Aorta (tissue), 5 donors: ENCODE measurements at regions not wholly inside any gene's neighbourhood (a gene's known extent, or its start where the extent isn't known, plus 50 kb on each side); places are given as distances from the start of the nearest gene placed in this dataset.
"Not testable (repeated sequence)": the region's sequence is repeated elsewhere in the genome, so short reads cannot be mapped to it uniquely, and the experiment has no call there.

ENCODE experiments used
- ATAC-seq: fragments of 200-7000 bp; cut with Tn5 transposase; one replicate; pipeline ENCODE4 v1.9.1; 2022; ENCODE audit warnings: moderate library complexity; ENCODE audit not compliant: low FRiP score
- DNase-seq, 2 donors: peaks; one replicate each; pipeline ENCODE4 v3.0.0-alpha.2; 2020
- H3K27ac ChIP-seq, 2 donors: one replicate each; pipeline ENCODE4 v1.5.1; 2013; ENCODE audit warnings: low read length in 2 of 2, mild to moderate bottlenecking in 2 of 2, moderate library complexity in 2 of 2, control low read depth in 1 of 2, inconsistent platforms in 1 of 2, low read depth in 1 of 2
- H3K27me3 ChIP-seq, 2 donors: one replicate each; pipeline ENCODE4 v1.6.1; 2013; ENCODE audit warnings: control low read depth in 1 of 2, low read length in 1 of 2, mild to moderate bottlenecking in 1 of 2, moderate library complexity in 1 of 2; ENCODE audit not compliant: insufficient read depth in 2 of 2, control insufficient read depth in 1 of 2
- H3K36me3 ChIP-seq, 2 donors: one replicate each; pipeline ENCODE4 v1.6.1; 2013; ENCODE audit warnings: control low read depth in 1 of 2, low read length in 1 of 2, mild to moderate bottlenecking in 1 of 2; ENCODE audit not compliant: insufficient read depth in 2 of 2, control insufficient read depth in 1 of 2
- H3K4me1 ChIP-seq, 2 donors: one replicate each; pipeline ENCODE4 v1.6.1; 2013; ENCODE audit warnings: low read length in 2 of 2, control low read depth in 1 of 2, mild to moderate bottlenecking in 1 of 2, moderate library complexity in 1 of 2; ENCODE audit not compliant: insufficient read depth in 2 of 2, control insufficient read depth in 1 of 2
- H3K4me3 ChIP-seq, 2 donors: one replicate each; pipeline ENCODE4 v1.5.1; 2013; ENCODE audit warnings: low read length in 2 of 2, control low read depth in 1 of 2, mild to moderate bottlenecking in 1 of 2
- H3K9me3 ChIP-seq: one replicate; pipeline ENCODE4 v1.6.1; 2013; ENCODE audit warnings: mild to moderate bottlenecking, low read length; ENCODE audit not compliant: control insufficient read depth
- WGBS, 2 donors: extraction: QIAGEN DNeasy Blood & Tissue Kit; methylation state at CpG; one replicate each; pipeline ENCODE4 v1.1.7; 2013; 5-methylcytosine and 5-hydroxymethylcytosine counted together
- intact Hi-C, 2 donors: fragments of 100-400 bp; cut with DNase I; formaldehyde crosslinking; loops; one replicate each; pipeline versions ENCODE4 v1.14.2 to v1.15.0; 2022
- donor health status: healthy with polysubstance abuse.
- donor health status: Bipolar disorder and iron deficiency.
- donor health status: DM: no; HTN: no; CAD: no.
- donor health status: DM: no; HTN: no; CAD: no.
- donor health status: DM: yes; HTN: yes; CAD: no.

DNA sequence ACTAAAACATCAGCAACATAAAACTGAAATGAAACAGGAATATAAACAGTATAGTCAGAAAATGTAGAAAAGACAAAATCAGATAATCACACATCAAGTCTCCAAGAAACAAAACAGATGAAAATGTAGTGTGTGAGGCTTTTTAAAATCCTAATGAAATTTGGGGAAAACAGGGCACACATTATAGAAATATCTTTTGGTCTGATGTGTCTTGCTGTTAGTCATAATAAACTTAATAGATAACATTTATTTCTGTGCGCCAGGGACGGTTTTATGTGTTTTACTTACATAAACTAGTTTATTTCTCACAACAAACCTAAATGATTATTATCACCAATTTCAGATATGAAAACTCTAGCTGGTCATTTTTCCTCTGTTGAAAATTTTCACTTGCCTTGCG is 293.9 kb upstream of the GATB start:
- Histone ChIP-seq H3K4me3 (no peak overlapping the region), H3K27me3 (no peaks in the 10 kb centered on the region), H3K27ac (no peak overlapping the region), H3K9me3 (no peaks in the 10 kb centered on the region), H3K4me1 (no peaks in the 10 kb centered on the region), H3K36me3 (no peaks in the 10 kb centered on the region)
- ATAC-seq (no peak), DNase-seq (no peak)
- 41 to 44% methylated on average over 3 of the region's 3 CpGs for WGBS, 2 donors
- intact Hi-C loops = no loop called here

DNA sequence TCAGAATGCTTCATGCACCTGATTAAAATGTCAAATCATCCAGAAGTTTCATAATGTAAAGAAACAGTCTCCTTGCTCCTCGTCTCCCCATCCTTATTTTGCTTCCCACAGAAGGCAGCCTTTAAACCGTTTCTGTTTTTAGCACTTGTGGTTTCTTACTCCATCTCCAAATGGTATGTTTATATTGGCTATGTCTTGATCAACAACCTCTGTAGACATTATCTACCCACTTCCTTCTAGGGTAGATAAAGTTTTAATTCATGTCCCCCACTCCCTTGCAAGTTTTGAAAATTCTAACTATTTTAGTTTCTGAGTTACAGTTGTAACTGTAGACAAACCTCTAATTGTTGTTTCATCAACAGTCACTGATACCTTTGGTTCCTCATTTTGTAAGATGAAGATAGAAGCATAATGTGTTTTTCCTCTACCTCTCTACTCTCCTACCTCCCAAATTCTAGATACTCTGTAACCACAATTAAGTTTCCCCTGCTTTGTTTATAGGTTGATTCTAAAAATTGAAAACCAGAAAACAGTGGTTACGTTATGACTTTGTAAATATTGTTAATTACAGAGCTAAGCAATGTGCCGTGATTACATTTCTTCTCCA is 291.7 kb upstream of the GATB start:
- Histone ChIP-seq H3K9me3 (no peaks in the 10 kb centered on the region), H3K4me3 (no peak overlapping the region), H3K4me1 (no peaks in the 10 kb centered on the region), H3K27ac (no peak overlapping the region), H3K27me3 (no peaks in the 10 kb centered on the region), H3K36me3 (no peaks in the 10 kb centered on the region)
- WGBS, 2 donors = 30 to 34% methylated on average over 4 of the region's 4 CpGs
- intact Hi-C loops = no loop called here
- ATAC-seq (no peak), DNase-seq (no peak)

DNA sequence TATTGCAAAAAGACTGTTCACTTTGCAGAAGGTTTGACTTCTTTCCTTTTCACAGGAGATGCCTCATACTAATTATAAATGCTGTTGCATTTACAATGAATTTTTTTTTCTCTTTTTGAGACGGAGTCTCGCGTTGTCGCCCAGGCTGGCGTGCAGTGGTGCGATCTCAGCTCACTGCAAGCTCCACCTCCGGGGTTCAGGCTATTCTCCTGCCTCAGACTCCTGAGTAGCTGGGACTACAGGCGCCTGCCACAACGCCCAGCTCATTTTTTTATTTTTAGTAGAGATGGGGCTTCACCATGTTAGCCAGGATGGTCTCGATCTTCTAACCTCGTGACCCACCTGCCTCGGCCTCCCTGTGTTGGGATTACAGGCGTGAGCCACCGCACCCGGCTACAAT is 290.5 kb upstream of the GATB start:
- intact Hi-C loops, H3K4me3 ChIP-seq, H3K27ac ChIP-seq, H3K9me3 ChIP-seq, H3K36me3 ChIP-seq, H3K4me1 ChIP-seq, ATAC-seq, H3K27me3 ChIP-seq, DNase-seq: not testable (repeated sequence)
- WGBS, 2 donors = 91 to 93% methylated on average over 15 of the region's 15 CpGs

DNA sequence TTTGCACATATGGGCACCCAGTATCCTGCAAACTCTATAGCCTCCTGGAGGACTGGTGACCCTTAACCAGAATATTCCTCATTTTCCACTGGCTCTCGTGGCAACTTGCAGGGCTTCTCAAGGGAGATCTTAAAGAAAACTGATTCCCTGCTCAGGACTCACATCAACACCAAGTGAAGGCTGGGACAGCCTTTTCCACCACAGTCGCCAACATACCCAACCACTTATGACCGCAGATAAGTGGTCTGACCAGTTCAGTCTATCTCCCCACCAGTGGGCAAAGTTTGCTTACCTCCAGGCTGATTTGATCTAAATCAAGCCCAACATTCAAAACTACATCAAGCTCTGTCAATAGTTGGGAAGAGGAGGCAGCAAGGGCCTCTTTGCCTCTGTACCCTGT is 289.3 kb upstream of the GATB start:
- no peak for ATAC-seq
- 76 to 88% methylated on average over 3 of the region's 3 CpGs for WGBS, 2 donors
- Histone ChIP-seq H3K27me3 (no peaks in the 10 kb centered on the region), H3K4me1 (no peaks in the 10 kb centered on the region), H3K36me3 (no peaks in the 10 kb centered on the region), H3K4me3 (no peak overlapping the region), H3K9me3 (no peaks in the 10 kb centered on the region), H3K27ac (no peak overlapping the region)
- DNase-seq = no peak
- intact Hi-C loops = no loop called here

DNA sequence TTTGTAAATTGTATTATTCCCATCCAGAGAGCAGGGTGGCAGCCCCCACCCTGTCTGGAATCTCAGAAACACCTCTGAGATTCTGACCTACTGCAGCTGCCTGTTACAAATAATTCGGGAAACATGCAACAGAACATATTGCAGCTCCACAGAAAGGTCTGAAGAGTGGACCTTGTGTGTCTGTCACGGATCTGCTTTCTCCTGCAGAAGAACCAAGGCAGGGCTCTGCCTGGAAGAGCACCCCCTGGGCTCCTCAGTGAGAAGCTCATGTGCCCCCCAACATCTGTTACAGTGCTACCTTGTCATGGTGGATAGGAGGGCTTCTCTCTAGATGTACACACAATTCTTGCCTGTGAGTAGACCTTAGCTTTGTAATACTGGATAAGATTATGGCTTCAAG is 286.6 kb upstream of the GATB start:
- Histone ChIP-seq H3K36me3 (no peaks in the 10 kb centered on the region), H3K9me3 (no peaks in the 10 kb centered on the region), H3K4me1 (no peaks in the 10 kb centered on the region), H3K27ac (peak overlapping the region in 1 of 2 donors; percentile 21), H3K27me3 (no peaks in the 10 kb centered on the region), H3K4me3 (no peak overlapping the region)
- DNase-seq (no peak), ATAC-seq (no peak)
- 85 to 86% methylated on average over 2 of the region's 2 CpGs for WGBS, 2 donors
- intact Hi-C loops = no loop called here

DNA sequence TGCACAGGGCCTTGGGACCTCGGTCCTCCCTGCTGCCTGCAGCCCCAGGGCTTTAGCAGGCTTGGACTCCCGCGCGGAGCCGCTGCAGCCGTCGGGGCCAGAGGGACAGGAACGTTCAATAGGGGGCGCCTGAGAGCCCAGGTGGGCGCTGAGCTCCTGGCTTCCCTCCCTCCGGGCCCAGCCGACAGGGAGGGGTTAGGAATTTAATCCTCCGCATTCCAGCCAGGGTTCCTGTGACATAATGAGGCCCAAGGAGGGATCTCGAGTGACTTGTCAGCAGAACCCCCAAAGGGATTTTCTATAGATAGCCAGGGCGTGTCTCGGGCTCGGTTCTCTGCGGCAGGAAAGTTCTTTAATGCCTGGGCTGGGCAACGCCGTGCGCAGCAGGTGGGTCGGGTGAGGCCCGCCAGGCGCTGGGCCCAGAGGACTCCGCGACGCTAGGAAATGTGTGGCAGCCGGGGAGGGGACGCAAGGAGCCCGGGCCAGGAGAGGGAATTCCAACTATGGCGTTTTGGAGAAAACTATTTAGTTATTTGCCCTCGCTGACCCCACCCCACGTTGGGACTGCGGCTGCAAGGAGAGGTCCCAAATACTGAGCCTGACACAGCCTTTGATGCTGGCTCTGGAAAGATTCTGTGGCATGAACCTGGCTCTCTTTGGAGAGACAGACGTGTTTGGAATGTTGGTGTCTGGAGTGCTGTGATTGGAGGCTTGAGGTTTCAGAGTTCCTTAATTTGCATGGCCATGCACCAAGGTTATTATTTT is 285.2 kb upstream of the GATB start:
- whole genome bisulfite sequencing, 2 donors = 6 to 8% methylated on average over 35 of the region's 35 CpGs
- Histone ChIP-seq H3K4me3 (no peak overlapping the region), H3K4me1 (no peaks in the 10 kb centered on the region), H3K36me3 (no peaks in the 10 kb centered on the region), H3K9me3 (no peaks in the 10 kb centered on the region), H3K27ac (peak overlapping the region in 1 of 2 donors; percentile 16), H3K27me3 (no peaks in the 10 kb centered on the region)
- DNase-seq (peak in 1 of 2 donors; percentile 60), ATAC-seq (peak; percentile 59)
- intact Hi-C loops = no loop called here

DNA sequence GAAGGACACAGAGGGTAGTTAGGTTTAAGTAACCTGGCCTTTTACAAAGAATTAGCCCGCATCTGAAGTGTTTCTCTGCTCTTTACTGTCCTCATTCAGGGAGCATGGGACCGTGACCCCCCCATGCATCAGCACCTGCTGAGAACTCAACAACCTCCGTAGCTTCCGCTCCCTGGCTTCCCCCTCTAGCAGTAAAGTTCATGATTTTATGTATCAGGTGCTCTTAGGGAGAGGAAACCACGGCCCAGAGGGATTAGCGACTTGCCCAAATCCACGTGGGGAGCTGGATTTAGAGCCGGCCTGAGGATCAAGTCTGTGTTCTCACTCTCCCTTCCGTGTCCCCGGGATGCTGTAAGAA is 284.6 kb upstream of the GATB start:
- Histone ChIP-seq H3K27ac (no peak overlapping the region), H3K36me3 (no peaks in the 10 kb centered on the region), H3K27me3 (no peaks in the 10 kb centered on the region), H3K4me1 (no peaks in the 10 kb centered on the region), H3K9me3 (no peaks in the 10 kb centered on the region), H3K4me3 (no peak overlapping the region)
- no peak for DNase-seq
- ATAC-seq = no peak
- intact Hi-C loops = no loop called here
- WGBS, 2 donors = 31% methylated on average over 10 of the region's 10 CpGs

DNA sequence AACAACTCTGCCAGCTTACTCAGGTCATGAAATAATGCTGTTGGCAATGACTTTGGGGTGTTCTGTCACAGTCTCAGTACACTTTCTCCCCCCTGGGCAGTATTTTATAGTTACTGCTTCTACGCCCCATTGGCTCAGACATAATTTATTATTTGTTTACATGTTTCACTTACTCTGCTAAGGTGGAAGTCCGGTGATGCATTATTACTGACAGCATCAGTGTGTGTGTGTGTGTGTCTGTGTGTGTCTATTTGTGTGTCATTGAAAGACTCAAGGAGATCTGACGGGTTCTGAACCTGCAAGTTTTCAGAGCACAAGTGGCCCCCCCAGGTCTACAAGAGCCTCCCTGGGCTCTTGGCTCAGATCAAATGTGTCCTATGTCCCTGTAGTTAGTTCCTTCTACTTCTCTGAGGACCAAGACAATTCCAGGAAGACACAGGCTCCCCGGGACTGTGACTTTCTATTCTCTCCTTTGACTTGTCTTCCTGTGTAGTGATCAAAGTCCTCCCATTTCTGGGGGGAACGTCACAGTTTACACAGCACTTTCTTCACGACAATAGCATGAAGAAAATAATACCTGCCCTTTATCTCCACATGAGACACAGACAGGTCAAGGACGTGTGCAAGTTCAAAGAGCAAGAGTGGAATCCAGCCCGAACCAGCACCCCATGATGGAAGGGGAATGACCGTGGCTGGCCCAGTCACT is 283.7 kb upstream of the GATB start:
- Histone ChIP-seq H3K4me3 (no peak overlapping the region), H3K9me3 (no peaks in the 10 kb centered on the region), H3K27me3 (no peaks in the 10 kb centered on the region), H3K4me1 (no peaks in the 10 kb centered on the region), H3K36me3 (peaks cover 0 to under 1% of the 10 kb centered on the region in 2 donors), H3K27ac (no peak overlapping the region)
- intact Hi-C loops = loop anchor here in 1 of 2 donors (5.0 kb wide), 1 partner anchor 237 kb away; no protein-coding TSS in a partner anchor
- no peak for ATAC-seq
- no peak for DNase-seq
- 86 to 87% methylated on average over 9 of the region's 9 CpGs for WGBS, 2 donors
